Cardiac fibroblast (primary cell): ENCODE measurements at regions not wholly inside any gene's neighbourhood (a gene's known extent, or its start where the extent isn't known, plus 50 kb on each side); places are given as distances from the start of the nearest gene placed in this dataset.

Experiments
- DNase-seq, 2 donors: peaks; one replicate each; pipeline versions ENCODE4 v3.0.0 to v3.0.0-alpha.2; 2010; ENCODE audit warnings: low read depth in 2 of 2
- H3K4me3 ChIP-seq, 2 donors: replicated peaks in 1 of 2; 1 replicate in 1 of 2; 2 replicates in 1 of 2; pipeline ENCODE4 v1.5.1; 2011; ENCODE audit warnings: low read depth in 2 of 2, low read length in 2 of 2, mild to moderate bottlenecking in 2 of 2, moderate library complexity in 1 of 2
- CTCF ChIP-seq: IDR thresholded peaks from one replicate; pipeline ENCODE4 v1.5.1; 2011; ENCODE audit warnings: low read depth, mild to moderate bottlenecking, low read length, inconsistent platforms

- TF ChIP-seq CTCF, result no peak
- no peak overlapping the region for H3K4me3 ChIP-seq
- DNase-seq, result peak; percentile 11 to 15
Observed at GRCh38 chr3:106533093-106533787, 664.4 kb upstream of the CBLB start.

- no peak for TF ChIP-seq CTCF
- no peak for DNase-seq
- no peak overlapping the region for H3K4me3 ChIP-seq
Observed at GRCh38 chr3:106533788-106534160, 665.0 kb upstream of the CBLB start.

GRCh38 chr3:106534206-106534605, 665.4 kb upstream of the CBLB start:
- H3K4me3 ChIP-seq, result no peak overlapping the region
- DNase-seq, result peak; percentile 15 to 73
- TF ChIP-seq CTCF, result no peak

GRCh38 chr3:106540743-106541142, 671.9 kb upstream of the CBLB start:
- DNase-seq, result no peak
- H3K4me3 ChIP-seq, result no peak overlapping the region
- no peak for TF ChIP-seq CTCF

- TF ChIP-seq CTCF, result no peak
- peak; percentile 18 to 43 for DNase-seq
- no peak overlapping the region for H3K4me3 ChIP-seq
Observed at GRCh38 chr3:106542101-106542769, 673.4 kb upstream of the CBLB start.

- no peak for TF ChIP-seq CTCF
- no peak overlapping the region for H3K4me3 ChIP-seq
Observed at GRCh38 chr3:106552351-106553043, 683.7 kb upstream of the CBLB start.

More at GRCh38 chr3:106552351-106553043, 683.7 kb upstream of the CBLB start:
- DNase-seq, result no peak
